KMS-11 (cell line): ENCODE measurements at regions not wholly inside any gene's neighbourhood (a gene's known extent, or its start where the extent isn't known, plus 50 kb on each side); places are given as distances from the start of the nearest gene placed in this dataset.

Experiments used
- H2AFZ ChIP-seq: fragments of 200-600 bp; sonication (generic); 2 replicates; pipeline ENCODE4 v1.6.1; 2016; ENCODE audit warnings: antibody characterized with exemption, mixed run types, low read depth
- H3K27ac ChIP-seq: fragments of 200-600 bp; sonication (generic); 2 replicates; pipeline ENCODE4 v1.6.1; 2016; ENCODE audit warnings: mild to moderate bottlenecking, mixed run types
- H3K27me3 ChIP-seq: fragments of 200-600 bp; sonication (generic); 2 replicates; pipeline ENCODE4 v1.6.1; 2017; ENCODE audit warnings: mild to moderate bottlenecking, low read depth, mixed run types, moderate library complexity; ENCODE audit not compliant: insufficient read depth
- H3K36me3 ChIP-seq: fragments of 200-600 bp; sonication (generic); 2 replicates; pipeline ENCODE4 v1.6.1; 2017; ENCODE audit warnings: mild to moderate bottlenecking, mixed run types; ENCODE audit not compliant: insufficient read depth
- H3K4me1 ChIP-seq: fragments of 200-600 bp; sonication (generic); 2 replicates; pipeline ENCODE4 v1.6.1; 2016; ENCODE audit warnings: mild to moderate bottlenecking, low read depth, mixed run types; ENCODE audit not compliant: poor library complexity, severe bottlenecking
- H3K4me2 ChIP-seq: fragments of 200-600 bp; sonication (generic); 2 replicates; pipeline ENCODE4 v1.7.0; 2016; ENCODE audit warnings: mild to moderate bottlenecking, mixed run types
- H3K4me3 ChIP-seq: fragments of 200-600 bp; sonication (generic); IDR thresholded peaks from 2 replicates; pipeline ENCODE4 v1.6.1; 2017; ENCODE audit warnings: low read depth, low read length, mixed read lengths; ENCODE audit not compliant: insufficient read depth
- H3K79me2 ChIP-seq: fragments of 200-600 bp; sonication (generic); 2 replicates; pipeline ENCODE4 v1.6.1; 2016; ENCODE audit warnings: low read depth, mixed run types; ENCODE audit not compliant: insufficient read depth
- H3K9ac ChIP-seq: fragments of 200-600 bp; sonication (generic); 2 replicates; pipeline ENCODE4 v1.6.1; 2016; ENCODE audit warnings: mild to moderate bottlenecking, mixed run types
- H4K20me1 ChIP-seq: fragments of 200-600 bp; sonication (generic); 2 replicates; pipeline ENCODE4 v1.6.1; 2016; ENCODE audit warnings: mild to moderate bottlenecking, mixed run types; ENCODE audit not compliant: insufficient read depth
- TF ChIP-seq, protein P1 (sequence below): fragments of 200-600 bp; sonication (generic); conservative IDR thresholded peaks from 2 replicates; pipeline ENCODE4 v1.6.1; 2017; ENCODE audit warnings: low read depth, mild to moderate bottlenecking, antibody characterized with exemption, low read length, moderate library complexity, mixed read lengths

DNA sequence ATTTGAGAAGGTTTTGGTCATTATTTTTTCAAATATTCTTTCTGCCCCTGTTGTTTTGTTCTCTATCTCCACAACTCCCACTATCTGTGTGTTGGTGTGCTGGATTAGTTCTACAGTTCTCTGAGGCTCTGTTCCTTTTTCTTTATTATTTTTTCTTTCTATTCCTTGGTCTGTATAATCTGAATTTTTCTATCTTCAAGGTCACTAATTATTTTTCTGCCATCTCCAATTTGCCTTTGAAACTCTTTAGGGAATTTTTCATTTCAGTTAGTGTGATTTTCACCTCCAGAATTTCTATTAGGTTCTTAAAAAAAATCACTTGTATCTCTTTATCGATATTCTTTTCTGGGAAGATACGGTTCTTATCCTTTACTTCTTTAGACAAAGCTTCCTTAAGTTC is 82.1 kb upstream of the GGTLC1 start:
- H3K4me3 ChIP-seq: no peak overlapping the region
- H3K79me2 ChIP-seq: no peaks in the 10 kb centered on the region
- H4K20me1 ChIP-seq: no peaks in the 10 kb centered on the region
- no peak overlapping the region for H3K27ac ChIP-seq
- no peak overlapping the region for H2AFZ ChIP-seq
- TF ChIP-seq, protein P1, sequence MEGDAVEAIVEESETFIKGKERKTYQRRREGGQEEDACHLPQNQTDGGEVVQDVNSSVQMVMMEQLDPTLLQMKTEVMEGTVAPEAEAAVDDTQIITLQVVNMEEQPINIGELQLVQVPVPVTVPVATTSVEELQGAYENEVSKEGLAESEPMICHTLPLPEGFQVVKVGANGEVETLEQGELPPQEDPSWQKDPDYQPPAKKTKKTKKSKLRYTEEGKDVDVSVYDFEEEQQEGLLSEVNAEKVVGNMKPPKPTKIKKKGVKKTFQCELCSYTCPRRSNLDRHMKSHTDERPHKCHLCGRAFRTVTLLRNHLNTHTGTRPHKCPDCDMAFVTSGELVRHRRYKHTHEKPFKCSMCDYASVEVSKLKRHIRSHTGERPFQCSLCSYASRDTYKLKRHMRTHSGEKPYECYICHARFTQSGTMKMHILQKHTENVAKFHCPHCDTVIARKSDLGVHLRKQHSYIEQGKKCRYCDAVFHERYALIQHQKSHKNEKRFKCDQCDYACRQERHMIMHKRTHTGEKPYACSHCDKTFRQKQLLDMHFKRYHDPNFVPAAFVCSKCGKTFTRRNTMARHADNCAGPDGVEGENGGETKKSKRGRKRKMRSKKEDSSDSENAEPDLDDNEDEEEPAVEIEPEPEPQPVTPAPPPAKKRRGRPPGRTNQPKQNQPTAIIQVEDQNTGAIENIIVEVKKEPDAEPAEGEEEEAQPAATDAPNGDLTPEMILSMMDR: no peak
- H3K27me3 ChIP-seq: no peaks in the 10 kb centered on the region
- no peaks in the 10 kb centered on the region for H3K36me3 ChIP-seq
- H3K4me2 ChIP-seq: no peak overlapping the region
- no peaks in the 10 kb centered on the region for H3K4me1 ChIP-seq
- no peak overlapping the region for H3K9ac ChIP-seq

DNA sequence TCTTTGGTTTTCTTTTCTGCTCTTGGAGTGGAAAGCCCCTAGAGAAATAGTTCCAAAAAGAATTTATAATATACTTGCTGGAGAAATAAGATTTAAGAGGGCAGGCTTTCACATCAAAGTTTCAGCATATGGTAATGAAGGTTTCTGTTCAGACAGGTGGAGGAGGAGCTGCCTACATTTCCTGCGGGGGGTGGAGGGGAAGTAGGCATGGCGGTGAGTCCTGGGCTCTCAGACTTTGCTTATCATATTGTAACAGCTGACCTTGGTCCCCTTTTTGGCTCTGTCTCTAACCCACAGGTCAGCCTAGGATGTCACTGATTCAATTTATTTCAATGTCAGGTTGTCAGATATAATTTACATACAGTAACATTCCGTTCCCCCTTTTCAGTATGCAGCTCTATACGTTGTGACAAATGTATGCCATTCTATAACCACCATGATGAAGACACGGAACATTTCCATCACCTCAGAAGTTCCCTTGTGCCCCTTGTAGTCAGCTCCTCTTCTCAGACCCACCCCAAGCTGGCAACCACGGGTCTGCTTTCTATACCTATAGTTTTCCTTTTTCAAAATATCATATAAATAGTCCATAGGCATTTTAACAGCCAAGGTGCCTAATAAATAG is 77.6 kb upstream of the GGTLC1 start:
- Histone ChIP-seq H3K4me3 (no peak overlapping the region), H2AFZ (no peak overlapping the region), H3K4me2 (no peak overlapping the region), H3K27me3 (no peaks in the 10 kb centered on the region), H3K9ac (no peak overlapping the region), H4K20me1 (no peaks in the 10 kb centered on the region), H3K79me2 (no peaks in the 10 kb centered on the region), H3K4me1 (no peaks in the 10 kb centered on the region), H3K36me3 (no peaks in the 10 kb centered on the region), H3K27ac (no peak overlapping the region)
- TF ChIP-seq, protein P1: no peak

DNA sequence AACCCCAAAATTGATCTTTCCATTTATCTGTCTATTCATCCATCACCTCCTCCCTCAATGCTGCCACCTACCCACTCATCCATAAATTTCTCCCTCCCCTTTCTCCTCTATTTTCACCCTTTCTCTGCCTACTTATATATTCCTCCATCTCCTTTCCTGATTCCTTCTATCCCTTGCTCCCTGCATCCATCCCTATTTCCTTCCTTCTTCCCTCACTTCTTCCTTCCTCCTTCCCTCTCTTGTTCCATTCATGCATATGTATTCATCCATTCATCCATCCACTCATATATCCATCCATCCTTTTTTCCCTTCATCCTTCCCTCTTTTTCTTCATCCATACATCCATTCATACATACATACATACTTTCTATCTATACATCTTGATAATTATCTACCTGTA is 76.3 kb upstream of the GGTLC1 start:
- TF ChIP-seq, protein P1: no peak
- H3K79me2 ChIP-seq: no peaks in the 10 kb centered on the region
- H3K4me2 ChIP-seq: no peak overlapping the region
- no peaks in the 10 kb centered on the region for H3K36me3 ChIP-seq
- no peaks in the 10 kb centered on the region for H4K20me1 ChIP-seq
- no peak overlapping the region for H3K9ac ChIP-seq
- H3K4me3 ChIP-seq: no peak overlapping the region
- H3K27ac ChIP-seq: no peak overlapping the region
- H3K4me1 ChIP-seq: no peaks in the 10 kb centered on the region
- no peak overlapping the region for H2AFZ ChIP-seq
- H3K27me3 ChIP-seq: no peaks in the 10 kb centered on the region

DNA sequence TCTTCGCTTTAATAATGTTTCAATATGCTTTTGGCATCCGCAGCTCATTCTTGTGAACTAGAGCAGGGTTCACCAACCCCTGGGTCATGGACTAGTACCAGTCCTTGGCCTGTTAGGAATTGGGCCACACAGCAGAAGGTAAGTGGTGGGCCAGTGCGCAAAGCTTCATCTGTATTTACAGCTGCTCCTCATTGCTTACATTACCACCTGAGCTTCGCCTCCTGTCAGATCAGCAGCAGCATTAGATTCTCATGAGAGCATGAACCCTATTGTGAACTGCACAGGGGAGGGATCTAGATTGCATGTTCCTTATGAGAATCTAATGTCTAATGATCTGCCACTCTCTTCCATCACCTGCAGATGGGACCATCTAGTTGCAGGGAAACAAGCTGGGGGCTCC is 75.5 kb upstream of the GGTLC1 start:
- TF ChIP-seq, protein P1: no peak
- Histone ChIP-seq H3K4me2 (no peak overlapping the region), H3K9ac (no peak overlapping the region), H2AFZ (no peak overlapping the region), H3K4me1 (no peaks in the 10 kb centered on the region), H3K36me3 (no peaks in the 10 kb centered on the region), H3K79me2 (no peaks in the 10 kb centered on the region), H3K27me3 (no peaks in the 10 kb centered on the region), H4K20me1 (no peaks in the 10 kb centered on the region), H3K27ac (no peak overlapping the region), H3K4me3 (no peak overlapping the region)
